Spleen (tissue), 11 donors: ENCODE measurements at regions not wholly inside any gene's neighbourhood (a gene's known extent, or its start where the extent isn't known, plus 50 kb on each side); places are given as distances from the start of the nearest gene placed in this dataset.

Source experiments
- DNase-seq: peaks from one replicate; pipeline ENCODE4 v3.0.0-alpha.2; 2020
- H3K27ac ChIP-seq, 8 donors: fragments of 200-600 bp; sonication (generic) in 7 of 8; 1 replicate in 4 of 8; 2 replicates in 4 of 8; pipeline versions ENCODE4 v1.5.0 to v1.8.0; 2016 to 2021; ENCODE audit warnings: inconsistent platforms in 4 of 8, mild to moderate bottlenecking in 4 of 8, moderate library complexity in 1 of 8
- H3K27me3 ChIP-seq, 7 donors: fragments of 200-600 bp; sonication (generic) in 6 of 7; replicated peaks in 1 of 7; 1 replicate in 4 of 7; 2 replicates in 3 of 7; pipeline versions ENCODE4 v1.5.0 to v1.8.0; 2016 to 2021; ENCODE audit warnings: inconsistent platforms in 3 of 7, mild to moderate bottlenecking in 1 of 7
- H3K36me3 ChIP-seq, 6 donors: fragments of 200-600 bp; sonication (generic) in 5 of 6; 1 replicate in 4 of 6; 2 replicates in 2 of 6; pipeline versions ENCODE4 v1.5.0 to v1.8.0; 2016 to 2021; ENCODE audit warnings: inconsistent platforms in 2 of 6
- H3K4me1 ChIP-seq, 6 donors: fragments of 200-600 bp; sonication (generic) in 5 of 6; 1 replicate in 3 of 6; 2 replicates in 3 of 6; pipeline versions ENCODE4 v1.5.0 to v1.8.0; 2016 to 2021; ENCODE audit warnings: inconsistent platforms in 3 of 6
- H3K4me3 ChIP-seq, 8 donors: fragments of 200-600 bp; sonication (generic) in 7 of 8; 1 replicate in 4 of 8; 2 replicates in 4 of 8; pipeline versions ENCODE4 v1.5.0 to v1.8.0; 2016 to 2021; ENCODE audit warnings: inconsistent platforms in 4 of 8, mild to moderate bottlenecking in 4 of 8, moderate library complexity in 2 of 8
- H3K9me3 ChIP-seq, 8 donors: fragments of 200-600 bp; sonication (generic) in 7 of 8; 1 replicate in 4 of 8; 2 replicates in 4 of 8; pipeline versions ENCODE4 v1.5.0 to v1.8.0; 2016 to 2021; ENCODE audit warnings: inconsistent platforms in 4 of 8
- CTCF ChIP-seq, 11 experiments: fragments of 200-600 bp in 7 of 11; fragments of 450-650 bp in 4 of 11; sonication (generic) in 4 of 11; IDR thresholded peaks in 8 of 11; conservative IDR thresholded peaks in 3 of 11; 1 replicate in 7 of 11; 2 replicates in 4 of 11; pipeline versions ENCODE4 v1.4.0 to v1.8.0; 2016 to 2021; ENCODE audit warnings: antibody characterized with exemption in 11 of 11, inconsistent platforms in 4 of 11, mild to moderate bottlenecking in 1 of 11
- POLR2A ChIP-seq, 3 donors: fragments of 450-650 bp; IDR thresholded peaks; one replicate each; pipeline ENCODE4 v1.5.1; 2017; ENCODE audit warnings: antibody characterized with exemption in 3 of 3, mild to moderate bottlenecking in 1 of 3
- POLR2AphosphoS5 ChIP-seq, 3 donors: sonication (generic); formaldehyde crosslinking; IDR thresholded peaks; one replicate each; pipeline ENCODE4 v1.5.1; 2017; ENCODE audit warnings: antibody characterized with exemption in 3 of 3
- WGBS, 5 donors: extraction: QIAGEN DNeasy Blood & Tissue Kit in 3 of 5; methylation state at CpG; one replicate each; pipeline versions ENCODE4 v1.1.5 to v1.1.7; 2013 to 2018; 5-methylcytosine and 5-hydroxymethylcytosine counted together
- intact Hi-C: fragments of 100-400 bp; cut with DNase I; formaldehyde crosslinking; loops from one replicate; pipeline ENCODE4 v1.15.0; 2023; ENCODE audit warnings: low total_unique reads
- donor health status: healthy with polysubstance abuse.
- donor health status: DM: no; HTN: no; CAD: no; lungs with moderate emphysema.
- donor health status: DM: no; HTN: no; CAD: no.
- donor health status: Bipolar disorder and iron deficiency.
- donor health status: healthy.
- donor health status: DM: no; HTN: no; CAD: no.
- donor health status: DM: yes; HTN: yes; CAD: no.

- no peak overlapping the region for H3K4me3 ChIP-seq
- no peak for TF ChIP-seq POLR2A (IDR thresholded peaks at IDR 0.05)
- TF ChIP-seq CTCF (IDR thresholded peaks at IDR 0.05 in 8 of 11, conservative IDR thresholded peaks at IDR 0.05 in 3 of 11): no peak
- TF ChIP-seq POLR2AphosphoS5 (IDR thresholded peaks at IDR 0.05): no peak
- DNase-seq: no peak
- intact Hi-C loops: no loop called here
- no peak overlapping the region for H3K27ac ChIP-seq
- no peaks in the 10 kb centered on the region for H3K36me3 ChIP-seq
- H3K27me3 ChIP-seq: no peaks in the 10 kb centered on the region
- H3K9me3 ChIP-seq: no peaks in the 10 kb centered on the region
- no peaks in the 10 kb centered on the region for H3K4me1 ChIP-seq
Measured at GRCh38 chr4:79759793-79760192, 313.2 kb downstream of the ANTXR2 start.

GRCh38 chr4:79757600-79757999 lies 315.4 kb downstream of the ANTXR2 start:
- H3K36me3 ChIP-seq: no peaks in the 10 kb centered on the region
- H3K9me3 ChIP-seq: no peaks in the 10 kb centered on the region
- intact Hi-C loops: no loop called here
- no peaks in the 10 kb centered on the region for H3K27me3 ChIP-seq
- TF ChIP-seq CTCF (IDR thresholded peaks at IDR 0.05 in 8 of 11, conservative IDR thresholded peaks at IDR 0.05 in 3 of 11) (no peak), POLR2A (IDR thresholded peaks at IDR 0.05) (no peak), POLR2AphosphoS5 (IDR thresholded peaks at IDR 0.05) (no peak)
- H3K4me1 ChIP-seq: no peaks in the 10 kb centered on the region
- no peak overlapping the region for H3K4me3 ChIP-seq
- no peak overlapping the region for H3K27ac ChIP-seq
- DNase-seq: no peak

- intact Hi-C loops: no loop called here
- H3K4me1 ChIP-seq: no peaks in the 10 kb centered on the region
- H3K27ac ChIP-seq: no peak overlapping the region
- H3K36me3 ChIP-seq: no peaks in the 10 kb centered on the region
- TF ChIP-seq CTCF (IDR thresholded peaks at IDR 0.05 in 8 of 11, conservative IDR thresholded peaks at IDR 0.05 in 3 of 11): no peak
- no peak for TF ChIP-seq POLR2A (IDR thresholded peaks at IDR 0.05)
- TF ChIP-seq POLR2AphosphoS5 (IDR thresholded peaks at IDR 0.05): no peak
- no peak overlapping the region for H3K4me3 ChIP-seq
- H3K9me3 ChIP-seq: no peaks in the 10 kb centered on the region
- WGBS, 5 donors: 54 to 87% (median 71%) methylated on average over 2 of the region's 2 CpGs
- no peaks in the 10 kb centered on the region for H3K27me3 ChIP-seq
- DNase-seq: no peak
Measured at GRCh38 chr4:79756140-79756895, 316.7 kb downstream of the ANTXR2 start.

- no peak overlapping the region for H3K27ac ChIP-seq
- no peaks in the 10 kb centered on the region for H3K36me3 ChIP-seq
- no peaks in the 10 kb centered on the region for H3K9me3 ChIP-seq
- H3K27me3 ChIP-seq: peaks cover 0 to 5% (median 0%) of the 10 kb centered on the region in 7 donors
- 74 to 86% (median 80%) methylated on average over 1 to 2 of the region's 2 CpGs for WGBS, 5 donors
- no peaks in the 10 kb centered on the region for H3K4me1 ChIP-seq
- peak; percentile 40 for DNase-seq
- H3K4me3 ChIP-seq: no peak overlapping the region
- TF ChIP-seq CTCF (IDR thresholded peaks at IDR 0.05 in 8 of 11, conservative IDR thresholded peaks at IDR 0.05 in 3 of 11) (no peak), POLR2AphosphoS5 (IDR thresholded peaks at IDR 0.05) (no peak), POLR2A (IDR thresholded peaks at IDR 0.05) (no peak)
- intact Hi-C loops: no loop called here
Measured at GRCh38 chr4:79748835-79749234, 324.2 kb downstream of the ANTXR2 start.
